ENCODE measurements at regions not wholly inside any gene's neighbourhood (a gene's known extent, or its start where the extent isn't known, plus 50 kb on each side); places are given as distances from the start of the nearest gene placed in this dataset.

DNA sequence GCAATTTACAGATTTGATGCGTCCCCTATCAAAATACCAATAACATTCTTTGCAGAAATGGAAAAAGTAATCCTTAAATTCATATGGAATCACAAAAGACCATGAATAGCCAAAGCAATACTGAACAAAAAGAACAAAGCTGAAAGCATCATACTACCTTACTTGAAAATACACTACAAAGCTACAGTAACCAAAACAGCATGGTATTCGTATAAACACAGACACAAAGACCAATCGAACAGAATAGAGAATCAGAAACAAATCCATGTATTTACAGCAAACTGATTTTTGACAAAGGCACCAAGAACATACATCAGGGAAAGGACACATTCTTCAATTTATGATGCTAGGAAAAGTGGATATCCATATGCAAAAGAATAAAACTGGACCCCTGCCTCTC, 206.5 kb upstream of the PDE10A start:
- no peak for TF ChIP-seq CTCF (IDR thresholded peaks at IDR 0.05; ENCODE audit: borderline replicate concordance)
- peaks cover 56% of the 10 kb centered on the region for H3K9me3 ChIP-seq (replicated peaks)
- H3K36me3 ChIP-seq, result no peaks in the 10 kb centered on the region
- peaks cover 27% of the 10 kb centered on the region for H3K27me3 ChIP-seq (ENCODE audit: low read depth)
- DNase-seq, result no peak
- no peak overlapping the region for H3K27ac ChIP-seq (replicated peaks)
- intact Hi-C loops (cut with micrococcal nuclease), result no loop called here
- H3K4me3 ChIP-seq, result no peak overlapping the region
- no peaks in the 10 kb centered on the region for H3K4me1 ChIP-seq

DNA sequence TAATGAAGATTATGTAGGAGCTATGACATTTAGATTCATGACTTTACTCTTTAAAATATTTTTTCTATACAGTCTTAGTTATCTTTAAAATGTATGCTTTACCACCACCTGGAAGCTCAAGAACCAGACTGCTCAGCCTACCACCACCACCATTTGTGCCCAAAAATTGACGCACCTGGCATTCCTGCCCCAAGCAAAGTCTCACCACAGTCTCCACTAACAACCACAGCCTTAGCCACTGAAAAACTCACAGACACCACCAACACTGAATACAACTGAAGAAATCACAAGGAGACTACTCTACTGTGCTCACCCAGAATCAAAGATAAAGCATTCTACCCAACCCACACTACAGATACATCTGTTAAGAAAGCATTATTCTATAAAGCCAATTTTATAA, 201.9 kb upstream of the PDE10A start:
- no peaks in the 10 kb centered on the region for H3K4me1 ChIP-seq
- TF ChIP-seq CTCF (IDR thresholded peaks at IDR 0.05; ENCODE audit: borderline replicate concordance), result no peak
- peaks cover 46% of the 10 kb centered on the region for H3K9me3 ChIP-seq (replicated peaks)
- H3K36me3 ChIP-seq, result no peaks in the 10 kb centered on the region
- no peak overlapping the region for H3K27ac ChIP-seq (replicated peaks)
- H3K4me3 ChIP-seq, result no peak overlapping the region
- peaks cover 34% of the 10 kb centered on the region for H3K27me3 ChIP-seq (ENCODE audit: low read depth)
- no peak for DNase-seq
- intact Hi-C loops (cut with micrococcal nuclease), result no loop called here

- Histone ChIP-seq H3K27me3 (ENCODE audit: low read depth) (peaks cover 41% of the 10 kb centered on the region), H3K9me3 (replicated peaks) (peaks cover 39% of the 10 kb centered on the region), H3K4me1 (no peaks in the 10 kb centered on the region), H3K27ac (replicated peaks) (no peak overlapping the region), H3K4me3 (no peak overlapping the region), H3K36me3 (no peaks in the 10 kb centered on the region)
- no peak for TF ChIP-seq CTCF (IDR thresholded peaks at IDR 0.05; ENCODE audit: borderline replicate concordance)
- intact Hi-C loops (cut with micrococcal nuclease), result no loop called here
- no peak for DNase-seq
Measured at GRCh38 chr6:165864218-165864617, 201.2 kb upstream of the PDE10A start.

GRCh38 chr6:165863801-165864200, 200.8 kb upstream of the PDE10A start:
- no peak overlapping the region for H3K4me3 ChIP-seq
- H3K9me3 ChIP-seq (replicated peaks), result peaks cover 35% of the 10 kb centered on the region
- TF ChIP-seq CTCF (IDR thresholded peaks at IDR 0.05; ENCODE audit: borderline replicate concordance), result no peak
- DNase-seq, result no peak
- H3K27me3 ChIP-seq (ENCODE audit: low read depth), result peaks cover 45% of the 10 kb centered on the region
- no peak overlapping the region for H3K27ac ChIP-seq (replicated peaks)
- H3K4me1 ChIP-seq, result no peaks in the 10 kb centered on the region
- no peaks in the 10 kb centered on the region for H3K36me3 ChIP-seq
- intact Hi-C loops (cut with micrococcal nuclease), result no loop called here

- intact Hi-C loops (cut with micrococcal nuclease), result no loop called here
- Histone ChIP-seq H3K27me3 (ENCODE audit: low read depth) (peaks cover 54% of the 10 kb centered on the region), H3K27ac (replicated peaks) (no peak overlapping the region), H3K36me3 (no peaks in the 10 kb centered on the region), H3K9me3 (replicated peaks) (peaks cover 30% of the 10 kb centered on the region), H3K4me3 (no peak overlapping the region), H3K4me1 (no peaks in the 10 kb centered on the region)
- DNase-seq, result no peak
- TF ChIP-seq CTCF (IDR thresholded peaks at IDR 0.05; ENCODE audit: borderline replicate concordance), result no peak
Measured at GRCh38 chr6:165862813-165863212, 199.8 kb upstream of the PDE10A start.

- intact Hi-C loops (cut with micrococcal nuclease), result no loop called here
- Histone ChIP-seq H3K27me3 (ENCODE audit: low read depth) (peaks cover 62% of the 10 kb centered on the region), H3K4me3 (no peak overlapping the region), H3K9me3 (replicated peaks) (peaks cover 14% of the 10 kb centered on the region), H3K27ac (replicated peaks) (no peak overlapping the region), H3K4me1 (no peaks in the 10 kb centered on the region), H3K36me3 (no peaks in the 10 kb centered on the region)
- no peak for TF ChIP-seq CTCF (IDR thresholded peaks at IDR 0.05; ENCODE audit: borderline replicate concordance)
- DNase-seq, result no peak
Measured at GRCh38 chr6:165861226-165861625, 198.2 kb upstream of the PDE10A start.

Data from left ventricle myocardium inferior (tissue), 1 donor.